Mucosa of descending colon (tissue), 3 donors: ENCODE measurements at regions not wholly inside any gene's neighbourhood (a gene's known extent, or its start where the extent isn't known, plus 50 kb on each side); places are given as distances from the start of the nearest gene placed in this dataset.
A peak's percentile ranks its signal among the peaks of the same experiment; 100 is the strongest.

ENCODE experiments used
- ATAC-seq: fragments of 200-7000 bp; cut with Tn5 transposase; one replicate; pipeline ENCODE4 v1.9.1; 2020; ENCODE audit warnings: mild to moderate bottlenecking, moderate library complexity
- DNase-seq, 3 donors: peaks; one replicate each; pipeline ENCODE4 v3.0.0-alpha.2; 2020
- H3K36me3 ChIP-seq: fragments of 200-600 bp; one replicate; pipeline ENCODE4 v1.8.0; 2021; ENCODE audit warnings: low read depth, mild to moderate bottlenecking
- H3K4me1 ChIP-seq: fragments of 200-600 bp; one replicate; pipeline ENCODE4 v1.8.0; 2021; ENCODE audit warnings: low read depth, mild to moderate bottlenecking
- H3K4me3 ChIP-seq: fragments of 200-600 bp; one replicate; pipeline ENCODE4 v1.8.0; 2021; ENCODE audit warnings: mild to moderate bottlenecking
- H3K9me3 ChIP-seq: fragments of 200-600 bp; one replicate; pipeline ENCODE4 v1.8.0; 2021; ENCODE audit warnings: mild to moderate bottlenecking
- CTCF ChIP-seq: fragments of 200-600 bp; IDR thresholded peaks from one replicate; pipeline ENCODE4 v1.8.0; 2022; ENCODE audit warnings: antibody characterized with exemption, mild to moderate bottlenecking
- intact Hi-C, 2 donors: fragments of 100-400 bp; cut with DNase I in 1 of 2; cut with micrococcal nuclease in 1 of 2; formaldehyde crosslinking; loops; one replicate each; pipeline versions ENCODE4 v1.11.0 to v1.11.1; 2022; cut with DNase I, micrococcal nuclease
- donor health status: DM: no; HTN: no; CAD: no; lungs with moderate emphysema.
- donor health status: DM: no; HTN: no; CAD: no.
- donor health status: DM: no; HTN: yes; CAD: no.

DNA sequence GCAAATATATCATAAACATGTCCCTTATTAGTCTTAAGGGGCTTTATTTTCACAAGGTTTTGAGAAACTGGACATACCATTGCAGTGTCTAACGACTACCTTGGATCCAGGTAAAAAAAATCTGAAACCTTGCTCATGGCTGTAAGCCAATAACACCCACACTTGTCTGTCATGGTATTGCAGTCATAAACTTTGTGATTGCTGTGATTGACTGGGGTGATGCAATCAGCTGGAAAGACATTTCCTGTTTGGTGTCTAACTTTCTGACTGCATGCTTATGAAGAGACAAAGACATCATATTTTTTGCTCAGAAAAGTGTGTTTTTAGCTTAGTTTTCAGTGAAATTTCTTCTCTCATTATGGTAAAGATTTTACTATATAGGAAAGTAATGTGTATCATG is 635.0 kb downstream of the TSN start:
- H3K4me3 ChIP-seq = no peak overlapping the region
- peaks cover 3% of the 10 kb centered on the region for H3K4me1 ChIP-seq
- H3K36me3 ChIP-seq = no peaks in the 10 kb centered on the region
- intact Hi-C loops = no loop called here
- no peak for TF ChIP-seq CTCF
- ATAC-seq (peak; percentile 98), DNase-seq (peak in 1 of 3 donors; percentile 72)
- H3K9me3 ChIP-seq = peaks cover 16% of the 10 kb centered on the region

DNA sequence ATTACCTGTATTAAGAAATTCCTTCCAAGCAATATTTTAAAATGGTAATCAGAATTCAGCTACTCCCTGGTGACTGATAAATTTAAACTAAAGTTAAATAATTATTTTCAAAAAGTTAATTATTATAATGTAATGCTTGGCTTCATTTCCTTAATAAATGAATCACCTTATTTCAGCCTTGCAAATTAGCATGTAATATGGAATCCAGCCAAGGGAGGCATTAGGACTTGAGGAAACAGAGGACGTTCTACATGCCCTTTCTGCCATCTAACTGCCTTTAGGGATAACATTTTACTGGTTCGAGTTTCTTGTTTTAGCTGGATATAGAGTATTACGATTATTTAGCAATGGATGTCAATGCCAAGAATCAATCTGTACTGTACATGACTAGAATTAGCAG is 636.3 kb downstream of the TSN start:
- ATAC-seq = no peak
- H3K4me1 ChIP-seq = peaks cover 3% of the 10 kb centered on the region
- H3K36me3 ChIP-seq = no peaks in the 10 kb centered on the region
- intact Hi-C loops = no loop called here
- no peak for TF ChIP-seq CTCF
- no peak for DNase-seq
- H3K9me3 ChIP-seq = peaks cover 16% of the 10 kb centered on the region
- H3K4me3 ChIP-seq = no peak overlapping the region

- no peak for ATAC-seq
- peaks cover 1% of the 10 kb centered on the region for H3K4me1 ChIP-seq
- no peak overlapping the region for H3K4me3 ChIP-seq
- no peak for TF ChIP-seq CTCF
- no peak for DNase-seq
- intact Hi-C loops = no loop called here
- H3K9me3 ChIP-seq = no peaks in the 10 kb centered on the region
- no peaks in the 10 kb centered on the region for H3K36me3 ChIP-seq
These were observed 640.2 kb downstream of the TSN start for GRCh38 chr2:122395687-122396086.

DNA sequence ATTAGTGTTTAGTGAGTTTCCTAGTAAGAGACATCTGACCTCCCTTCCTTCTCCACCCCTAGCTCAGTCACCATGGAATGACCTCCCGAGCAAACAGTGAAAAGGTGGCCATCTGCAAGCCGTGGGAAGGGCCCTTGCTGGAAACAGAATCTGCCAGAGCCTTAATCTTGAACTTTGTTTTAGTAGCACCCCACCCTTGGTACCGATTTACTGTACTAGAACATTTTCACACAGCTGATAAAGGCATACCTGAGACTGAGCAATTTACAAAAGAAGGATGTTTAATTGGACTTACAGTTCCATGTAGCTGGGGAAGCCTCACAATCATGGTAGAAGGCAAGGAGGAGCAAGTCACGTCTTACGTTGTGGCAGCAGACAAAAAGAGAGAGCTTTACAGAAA is 655.8 kb downstream of the TSN start:
- no peak overlapping the region for H3K4me3 ChIP-seq
- H3K4me1 ChIP-seq = no peaks in the 10 kb centered on the region
- no peaks in the 10 kb centered on the region for H3K36me3 ChIP-seq
- ATAC-seq (peak; percentile 34), DNase-seq (no peak)
- intact Hi-C loops = no loop called here
- no peak for TF ChIP-seq CTCF
- no peaks in the 10 kb centered on the region for H3K9me3 ChIP-seq

DNA sequence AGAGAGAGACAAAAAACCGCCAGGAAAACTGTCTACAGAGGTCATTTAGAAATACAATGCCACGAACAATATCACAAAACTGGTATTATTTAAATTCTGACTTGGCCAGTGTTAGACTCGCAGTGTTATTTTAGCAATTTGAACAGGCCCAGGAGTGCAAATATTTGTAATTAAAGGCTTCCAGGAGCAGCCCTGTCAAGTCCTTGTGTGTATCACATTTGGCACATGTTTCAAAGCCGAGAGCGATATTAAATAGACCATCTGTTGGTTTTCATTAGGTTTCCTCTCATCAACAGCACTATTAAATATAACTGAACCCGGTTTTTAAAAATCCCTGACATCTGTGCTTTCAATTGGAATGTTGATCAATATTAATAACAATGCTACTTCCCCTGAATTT is 656.9 kb downstream of the TSN start:
- ATAC-seq = no peak
- TF ChIP-seq CTCF = no peak
- Histone ChIP-seq H3K9me3 (no peaks in the 10 kb centered on the region), H3K4me1 (no peaks in the 10 kb centered on the region), H3K4me3 (no peak overlapping the region), H3K36me3 (no peaks in the 10 kb centered on the region)
- DNase-seq = no peak
- intact Hi-C loops = no loop called here

- no peak for TF ChIP-seq CTCF
- ATAC-seq (no peak), DNase-seq (no peak)
- intact Hi-C loops = no loop called here
- no peaks in the 10 kb centered on the region for H3K9me3 ChIP-seq
- no peak overlapping the region for H3K4me3 ChIP-seq
- no peaks in the 10 kb centered on the region for H3K36me3 ChIP-seq
- H3K4me1 ChIP-seq = no peaks in the 10 kb centered on the region
These were observed 659.5 kb downstream of the TSN start for GRCh38 chr2:122414902-122415301.
